Suprapubic skin (tissue), 4 donors: ENCODE measurements at regions not wholly inside any gene's neighbourhood (a gene's known extent, or its start where the extent isn't known, plus 50 kb on each side); places are given as distances from the start of the nearest gene placed in this dataset.

Experiments used
- CTCF ChIP-seq, 2 donors: fragments of 200-600 bp in 1 of 2; fragments of 450-650 bp in 1 of 2; sonication (generic) in 1 of 2; IDR thresholded peaks; one replicate each; pipeline ENCODE4 v1.5.1; 2016 to 2019; ENCODE audit warnings: antibody characterized with exemption in 2 of 2, mild to moderate bottlenecking in 1 of 2, moderate library complexity in 1 of 2
- EP300 ChIP-seq: sonication (generic); formaldehyde crosslinking; IDR thresholded peaks from one replicate; pipeline ENCODE4 v1.6.1; 2017; ENCODE audit warnings: antibody characterized with exemption
- POLR2AphosphoS5 ChIP-seq, 3 donors: sonication (generic); formaldehyde crosslinking; IDR thresholded peaks; one replicate each; pipeline ENCODE4 v1.6.1; 2017; ENCODE audit warnings: antibody characterized with exemption in 3 of 3

DNA sequence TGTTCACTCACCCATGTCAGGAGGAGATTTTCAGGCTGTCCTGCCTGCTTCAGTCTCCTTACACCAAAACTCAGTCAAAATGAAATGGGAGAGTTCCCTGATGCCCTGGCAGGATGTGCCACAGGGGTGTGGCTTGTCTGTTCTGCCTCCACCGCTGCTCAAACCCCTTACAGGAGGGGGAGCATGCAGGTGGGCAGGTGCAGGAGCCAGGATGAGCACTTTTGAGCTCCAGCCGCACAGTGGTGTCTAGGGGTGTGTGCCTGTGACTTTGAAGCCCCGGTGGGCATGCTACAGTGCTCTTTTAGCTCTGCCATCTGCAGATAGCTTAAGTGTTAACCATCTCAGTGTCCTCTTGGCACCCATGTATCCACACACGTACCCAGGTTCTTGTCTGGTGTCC lies 71.9 kb upstream of the IPO5 start:
- TF ChIP-seq POLR2AphosphoS5 (IDR thresholded peaks at IDR 0.05) (no peak), CTCF (IDR thresholded peaks at IDR 0.05) (no peak), EP300 (no peak)
